ENCODE measurements at regions not wholly inside any gene's neighbourhood (a gene's known extent, or its start where the extent isn't known, plus 50 kb on each side); places are given as distances from the start of the nearest gene placed in this dataset.

DNA sequence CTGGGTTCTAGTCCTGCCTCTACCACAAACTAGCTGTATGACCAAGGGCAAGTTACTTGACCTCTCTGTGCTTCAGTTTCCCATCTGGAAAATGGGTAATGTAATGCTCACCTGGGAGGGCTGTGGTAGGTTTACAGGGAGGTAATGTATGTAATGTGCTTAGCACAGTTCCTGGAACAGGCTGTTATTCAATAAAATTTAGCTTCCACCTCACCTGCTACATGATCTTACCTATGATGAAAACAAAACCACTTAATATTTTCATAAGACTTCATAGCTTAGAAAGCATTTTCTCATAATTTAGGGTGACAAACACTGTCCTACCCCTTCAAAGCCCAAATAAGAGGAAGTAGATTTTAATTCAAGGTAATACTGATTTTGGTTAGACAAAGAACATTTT is 530.6 kb downstream of the FUT8 start:
- intact Hi-C loops (cut with DNase I, micrococcal nuclease) = no loop called here
- ATAC-seq (no peak), DNase-seq (no peak)

DNA sequence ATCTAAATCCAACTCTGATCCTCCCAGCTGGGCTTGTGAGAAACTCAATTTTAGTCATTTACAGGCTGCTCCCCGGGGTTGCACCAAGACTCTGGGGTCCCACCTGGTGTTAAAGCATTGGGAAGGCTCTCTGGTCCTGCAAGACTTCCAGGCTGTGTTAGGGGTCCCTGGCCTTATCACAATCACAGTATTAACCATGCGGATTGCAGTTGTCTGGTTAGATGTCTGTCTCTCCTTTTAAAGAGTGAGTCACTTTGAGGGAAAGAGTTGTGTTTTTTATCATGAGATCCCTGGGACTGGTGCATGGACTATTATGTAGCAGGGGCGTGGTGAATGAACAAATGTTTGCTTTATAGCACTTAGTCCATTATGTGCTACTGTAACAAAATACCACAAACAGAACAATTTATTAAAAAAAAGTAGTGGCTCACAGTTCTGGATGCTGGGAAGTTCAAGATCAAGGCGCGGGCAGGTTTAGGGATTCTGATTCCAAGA is 531.4 kb downstream of the FUT8 start:
- intact Hi-C loops (cut with DNase I, micrococcal nuclease) = no loop called here
- ATAC-seq (no peak), DNase-seq (no peak)

DNA sequence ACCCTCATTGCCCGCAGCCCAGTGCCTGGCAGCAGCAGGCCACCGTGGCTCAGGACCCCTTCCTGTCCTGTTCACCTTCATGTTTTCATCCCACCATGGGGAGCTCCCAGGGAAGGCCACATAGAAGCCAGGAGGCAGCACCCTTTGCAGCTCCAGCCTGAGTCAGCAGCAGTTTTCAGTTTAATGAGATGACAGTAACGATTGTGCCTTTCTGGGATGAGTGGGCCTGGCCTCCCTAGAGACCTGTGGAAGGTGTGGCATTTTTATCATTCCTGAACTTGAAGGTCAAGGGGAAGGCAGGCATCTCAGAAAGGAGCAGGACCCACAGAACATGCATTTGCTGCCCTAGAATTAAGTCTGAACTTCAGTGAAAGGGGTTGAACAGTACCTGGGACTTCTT is 532.8 kb downstream of the FUT8 start:
- intact Hi-C loops (cut with DNase I, micrococcal nuclease) = no loop called here
- ATAC-seq (no peak), DNase-seq (no peak)

DNA sequence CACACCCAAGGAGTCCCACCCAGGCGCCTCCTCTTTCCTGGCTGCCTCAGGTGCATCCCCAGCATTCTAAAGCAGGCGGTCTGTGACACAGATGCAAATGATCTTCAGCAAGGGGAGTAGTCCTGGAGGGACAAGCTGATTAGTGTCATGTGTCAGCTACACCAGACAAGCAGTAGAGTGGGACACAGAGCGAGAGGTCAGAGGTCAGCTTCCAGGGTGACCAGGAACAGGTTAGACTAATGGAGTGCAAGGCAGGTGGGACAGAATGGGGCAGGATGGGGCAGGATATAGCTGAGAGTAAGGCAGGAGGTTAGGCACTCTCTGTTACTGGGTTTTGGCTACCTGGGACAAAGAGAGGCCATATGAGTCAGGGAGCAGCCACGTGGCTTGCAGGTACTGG is 534.0 kb downstream of the FUT8 start:
- ATAC-seq (no peak), DNase-seq (no peak)
- intact Hi-C loops (cut with DNase I, micrococcal nuclease) = no loop called here

DNA sequence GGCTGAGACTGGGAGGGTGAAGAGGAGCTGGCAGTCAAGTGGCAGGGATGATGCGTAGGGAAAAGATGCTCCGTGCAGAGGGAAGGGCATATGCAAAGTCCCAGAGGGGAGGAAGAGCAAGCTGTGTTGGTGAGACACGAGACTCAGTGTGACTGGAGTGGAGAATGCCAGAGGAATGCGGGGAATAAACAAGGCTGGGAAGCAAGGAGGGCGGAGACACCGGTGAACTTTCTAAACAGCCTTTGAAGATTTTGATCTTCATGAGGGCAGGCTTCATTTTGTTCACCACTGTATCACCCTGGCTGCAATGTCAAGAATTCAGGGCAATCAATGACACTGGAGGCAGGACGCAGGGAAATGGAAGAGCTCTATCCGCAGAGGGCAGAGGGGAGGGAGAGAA is 535.8 kb downstream of the FUT8 start:
- no peak for DNase-seq
- intact Hi-C loops (cut with DNase I, micrococcal nuclease) = no loop called here
- ATAC-seq = no peak

DNA sequence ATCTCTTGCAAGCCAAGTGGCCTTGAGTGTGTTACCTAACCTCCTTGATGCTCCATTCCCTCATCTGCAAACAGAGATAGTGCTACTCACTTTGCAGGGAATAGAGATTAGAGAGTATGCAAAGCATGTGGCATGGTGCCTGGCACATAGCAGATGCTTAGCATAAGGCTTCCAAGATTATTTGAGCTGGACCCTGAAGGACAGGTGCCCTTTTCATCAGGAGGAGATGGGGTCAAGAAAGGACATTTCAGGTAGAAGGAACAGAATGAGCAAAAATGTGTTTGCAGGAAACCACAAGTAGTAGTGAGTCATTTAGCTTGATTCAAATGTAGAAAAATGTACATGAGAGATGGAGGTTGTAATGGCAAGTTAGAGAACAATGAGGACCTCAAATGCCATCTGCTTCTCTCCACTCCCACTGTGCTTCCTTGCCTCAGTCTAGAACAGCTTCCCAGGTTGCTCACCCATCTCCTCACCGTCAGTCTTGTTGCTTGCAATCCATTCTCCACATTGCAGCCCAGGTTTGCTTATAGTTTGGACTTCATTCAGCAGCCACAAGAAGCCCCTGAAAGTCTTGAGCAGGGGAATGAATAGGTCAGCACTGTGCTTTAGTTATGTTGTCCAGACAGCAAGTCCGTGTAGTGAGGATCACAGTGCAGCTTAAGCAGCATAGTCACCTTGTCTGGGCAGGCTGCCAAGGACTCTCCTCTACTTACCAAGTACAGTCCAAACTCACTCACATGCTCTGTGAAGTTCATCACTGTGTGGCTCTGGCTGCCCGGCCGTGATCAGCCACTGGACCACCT is 536.3 kb upstream of the CCDC196 start:
- DNase-seq = peak in 1 of 2 donors; percentile 61
- intact Hi-C loops (cut with DNase I, micrococcal nuclease) = no loop called here
- ATAC-seq = peak; percentile 40

DNA sequence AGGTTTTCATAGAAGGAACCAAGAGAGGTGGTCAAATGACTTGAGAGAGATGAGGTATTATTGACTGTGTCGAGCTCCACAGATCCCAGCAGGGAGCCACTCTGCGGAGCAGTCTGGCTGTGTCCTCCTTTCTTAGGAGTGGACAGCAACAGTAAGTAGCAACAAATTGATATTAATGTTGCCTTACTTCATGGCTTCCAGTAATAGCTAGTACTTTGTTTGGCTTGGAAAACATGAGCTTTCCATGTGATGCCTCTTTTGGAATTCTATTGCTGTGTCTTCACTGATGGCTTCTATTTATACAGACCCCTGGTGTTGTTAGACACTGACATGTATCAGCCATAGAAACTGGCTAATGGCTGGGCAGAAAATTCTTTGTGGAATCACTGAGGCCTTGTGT is 531.2 kb upstream of the CCDC196 start:
- ATAC-seq (no peak), DNase-seq (no peak)
- intact Hi-C loops (cut with DNase I, micrococcal nuclease) = no loop called here

DNA sequence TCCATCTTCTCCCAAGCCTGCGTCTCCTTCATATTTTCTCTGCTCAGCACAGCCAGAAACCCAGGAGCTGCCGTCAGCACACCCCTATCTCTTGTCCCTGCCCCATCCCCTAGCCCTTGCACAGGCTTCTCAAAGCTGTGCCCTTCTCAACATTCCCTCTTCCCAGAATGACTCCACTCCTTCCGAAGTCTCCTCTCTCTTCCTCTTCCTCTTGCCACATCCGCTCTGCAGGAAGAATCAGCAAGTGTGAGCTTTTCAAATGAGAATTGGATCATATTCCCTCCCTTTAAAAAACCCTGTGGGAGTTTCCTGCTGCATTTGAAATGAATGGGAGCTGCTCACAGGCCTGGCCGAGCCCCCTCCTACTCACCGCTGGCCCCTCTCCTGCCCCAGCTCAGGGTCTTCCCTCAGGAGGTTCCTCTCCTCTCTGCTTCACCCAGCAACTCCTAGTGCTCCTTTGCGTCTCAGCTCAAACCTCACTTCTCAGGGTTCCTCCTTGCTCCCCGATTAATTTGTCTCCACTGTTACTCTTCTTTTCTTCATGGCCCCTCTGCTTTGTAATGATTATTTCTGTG is 528.5 kb upstream of the CCDC196 start:
- ATAC-seq (no peak), DNase-seq (no peak)
- intact Hi-C loops (cut with DNase I, micrococcal nuclease) = no loop called here

DNA sequence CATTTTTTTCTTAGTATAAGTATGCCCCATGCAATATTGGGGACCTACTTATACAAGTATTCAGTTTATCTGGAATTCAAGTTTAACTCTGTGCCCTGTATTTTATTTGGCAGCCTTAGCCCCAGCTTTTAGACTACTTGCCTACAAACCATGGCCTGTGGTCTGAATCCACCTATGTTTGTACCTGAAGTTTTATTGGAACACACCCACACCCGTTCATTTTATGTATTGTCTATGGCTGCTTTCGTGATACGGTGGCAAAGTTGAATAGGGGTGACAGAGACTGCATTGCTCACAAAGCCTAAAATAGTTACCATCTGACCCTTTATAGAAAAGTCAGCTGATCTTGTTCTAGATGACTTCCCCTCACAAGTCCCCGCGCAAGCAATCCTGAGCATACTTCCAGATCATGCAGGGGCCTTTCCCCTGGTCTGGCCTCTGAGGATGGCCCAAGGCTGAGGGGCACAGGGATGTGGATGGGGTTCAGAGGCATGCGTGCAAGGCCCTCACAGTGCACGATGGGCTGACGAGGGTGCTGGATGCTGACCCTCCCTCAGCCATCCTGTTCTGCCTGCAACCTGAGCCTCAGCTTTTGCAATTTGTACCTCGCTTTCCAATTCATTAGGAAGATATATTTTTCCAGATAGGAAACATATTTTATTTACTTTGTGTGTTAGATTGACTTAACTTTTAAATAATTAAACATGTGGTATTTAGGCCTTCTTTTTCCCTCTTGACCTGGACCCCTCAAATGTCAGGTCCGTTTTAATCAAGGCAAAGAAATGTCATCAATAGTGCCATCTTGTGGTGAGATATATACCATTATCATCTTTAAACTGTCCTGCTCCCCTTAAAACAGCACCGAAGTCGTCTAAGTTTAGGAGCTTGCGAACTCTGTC is 527.3 kb upstream of the CCDC196 start:
- ATAC-seq (peak; percentile 90), DNase-seq (peak; percentile 12 to 27)
- intact Hi-C loops (cut with DNase I, micrococcal nuclease) = no loop called here

DNA sequence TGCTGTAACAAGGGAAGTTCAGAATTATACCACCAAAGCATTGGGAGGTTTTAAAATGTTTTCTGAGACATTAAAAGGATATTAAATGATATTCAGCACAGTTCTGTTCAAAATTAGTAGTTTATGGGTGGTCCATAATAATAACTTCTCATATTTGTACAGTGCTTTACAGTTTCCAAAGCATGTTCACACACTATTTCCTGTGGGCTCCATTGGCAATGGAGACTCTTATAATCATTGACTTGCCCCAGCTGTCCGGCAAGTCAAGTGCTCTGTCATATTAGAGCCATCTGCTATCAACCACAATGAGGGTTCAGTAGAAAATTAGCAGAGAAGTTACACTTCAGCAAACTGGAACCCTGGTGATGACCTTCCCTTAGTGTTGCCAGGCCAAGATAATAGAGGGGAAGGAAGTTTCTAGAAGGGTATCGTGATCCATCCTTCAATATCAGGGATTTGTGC is 526.6 kb upstream of the CCDC196 start:
- DNase-seq = no peak
- intact Hi-C loops (cut with DNase I, micrococcal nuclease) = loop anchor here in 1 of 2 donors (5.0 kb wide), 1 partner anchor 797 kb away; no protein-coding TSS in a partner anchor

DNA sequence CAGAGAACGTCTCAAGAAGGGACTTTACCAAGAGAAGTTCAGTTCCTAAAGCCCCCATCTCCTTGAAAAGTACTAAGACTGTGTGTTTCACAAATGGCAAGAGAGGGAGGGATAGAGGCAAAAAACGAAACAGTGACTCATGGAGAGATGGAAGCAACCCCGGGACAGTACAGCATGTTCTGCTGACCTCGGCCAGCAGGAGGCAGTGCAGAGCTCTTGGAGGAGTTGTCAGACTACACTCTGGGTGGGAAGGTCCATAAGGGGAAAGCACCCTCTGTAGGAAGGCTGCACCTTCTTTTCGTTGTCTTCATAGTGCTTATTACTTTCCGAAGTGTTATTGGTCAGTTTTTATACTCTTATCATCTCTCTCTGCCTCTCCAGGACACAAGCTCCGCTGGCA is 525.2 kb upstream of the CCDC196 start:
- peak; percentile 72 for ATAC-seq
- intact Hi-C loops (cut with DNase I, micrococcal nuclease) = loop anchor here in 1 of 2 donors (5.0 kb wide), 1 partner anchor 799 kb away; no protein-coding TSS in a partner anchor
- DNase-seq = peak in 1 of 2 donors; percentile 70

More for the DNA sequence above, 526.6 kb upstream of the CCDC196 start:
- ATAC-seq = no peak

DNA sequence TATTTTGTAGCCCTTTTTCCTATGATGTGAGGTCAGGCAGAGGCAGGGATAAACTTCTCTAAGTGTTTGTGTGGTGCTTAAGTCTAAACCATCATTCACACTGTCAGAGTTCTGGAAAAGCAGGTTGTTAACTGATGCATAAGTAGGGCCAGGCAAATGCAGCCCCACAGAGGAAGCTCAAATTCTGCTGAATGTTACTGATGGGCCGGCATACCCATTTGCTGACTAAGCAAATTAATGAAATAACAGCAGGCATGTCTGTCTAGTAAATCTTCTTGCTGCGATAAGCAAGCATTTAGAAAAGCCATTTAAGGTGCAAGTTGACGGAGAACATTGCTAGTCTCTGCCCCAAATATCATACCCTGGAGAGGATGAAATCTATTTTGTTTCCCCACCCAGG is 523.2 kb upstream of the CCDC196 start:
- ATAC-seq (no peak), DNase-seq (no peak)
- intact Hi-C loops (cut with DNase I, micrococcal nuclease) = loop anchor here in 1 of 2 donors (5.0 kb wide), 1 partner anchor 801 kb away; no protein-coding TSS in a partner anchor

DNA sequence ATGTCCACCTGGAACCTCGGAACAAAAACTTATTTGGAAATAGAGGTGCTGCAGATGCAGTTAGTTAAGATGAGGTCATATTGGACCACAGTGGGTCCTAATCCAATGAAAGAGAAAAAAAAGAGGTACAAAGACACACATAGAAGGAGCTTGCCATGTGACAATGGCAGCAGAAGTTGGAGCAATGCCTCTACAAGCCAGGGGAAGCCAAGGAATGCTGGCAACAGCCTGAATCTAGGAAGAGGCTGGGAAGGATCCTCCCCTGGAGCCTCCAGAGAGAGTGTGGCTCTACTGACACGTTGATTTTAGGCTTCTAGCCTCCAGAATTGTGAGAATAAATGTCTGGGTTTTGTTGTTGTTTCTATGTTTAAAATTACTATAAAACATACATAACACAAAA is 521.8 kb upstream of the CCDC196 start:
- intact Hi-C loops (cut with DNase I, micrococcal nuclease) = loop anchor here in 1 of 2 donors (5.0 kb wide), 1 partner anchor 802 kb away; no protein-coding TSS in a partner anchor
- DNase-seq (no peak), ATAC-seq (no peak)

DNA sequence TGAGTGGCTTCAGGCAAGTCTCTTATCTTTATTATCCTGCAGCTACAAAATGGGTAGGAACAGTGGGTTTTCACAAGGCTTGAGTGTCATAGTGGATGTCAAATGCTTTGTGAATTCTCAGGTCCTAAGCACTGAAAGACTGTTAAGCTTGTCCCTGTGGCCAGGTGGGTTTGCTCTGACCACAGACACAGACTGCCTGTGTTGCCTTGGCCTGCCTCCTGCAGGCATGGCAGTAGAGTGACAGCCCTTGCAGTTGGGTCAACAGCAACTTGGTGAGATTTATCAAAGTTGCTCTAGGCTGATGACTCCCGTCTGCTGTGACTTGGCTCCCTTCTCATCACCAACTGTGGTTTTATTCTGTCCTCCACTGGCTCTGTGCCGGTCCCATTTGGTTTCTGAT is 520.0 kb upstream of the CCDC196 start:
- intact Hi-C loops (cut with DNase I, micrococcal nuclease) = no loop called here
- ATAC-seq = no peak
- no peak for DNase-seq

DNA sequence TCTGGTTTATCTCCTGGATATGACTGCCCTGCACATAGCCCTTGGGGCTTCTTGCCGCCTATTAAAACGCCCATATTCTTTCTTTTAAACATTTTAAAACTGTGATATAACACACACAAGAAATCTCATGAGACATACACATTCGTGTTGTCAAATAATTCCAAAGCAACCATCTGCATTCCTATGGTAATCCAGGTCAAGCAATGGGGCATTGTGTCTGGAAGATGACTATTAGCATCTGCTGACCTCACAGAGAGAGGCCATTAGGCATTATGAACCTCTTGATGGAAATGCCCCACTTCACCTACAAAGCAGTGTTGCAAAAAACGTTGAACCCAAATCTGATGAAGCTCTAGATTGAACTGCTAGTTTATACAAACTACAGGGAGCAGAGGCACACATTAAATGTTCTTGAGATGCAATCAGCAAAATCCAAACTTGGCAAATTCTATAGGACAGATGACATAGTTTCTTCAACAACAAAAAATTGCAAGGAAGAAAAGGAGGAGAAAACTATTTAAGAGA is 513.8 kb upstream of the CCDC196 start:
- intact Hi-C loops (cut with DNase I, micrococcal nuclease) = no loop called here
- ATAC-seq (no peak), DNase-seq (no peak)

DNA sequence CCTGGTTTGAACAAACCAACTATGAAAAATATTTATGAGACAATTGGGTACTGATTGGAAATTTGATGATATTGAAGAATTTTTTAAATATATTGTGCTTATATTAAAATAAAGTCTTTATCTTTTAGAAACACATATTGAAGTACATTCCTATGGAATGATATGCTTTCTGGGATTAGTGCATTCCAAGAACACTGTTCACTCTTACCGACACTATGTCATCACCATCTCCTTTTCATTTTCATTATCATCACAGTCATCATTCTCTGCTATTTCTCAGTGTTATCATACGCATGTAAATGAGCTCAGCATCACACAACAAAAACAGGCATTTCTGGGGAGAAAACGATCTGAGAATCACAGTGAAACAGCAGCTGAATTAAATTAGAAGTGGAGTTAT is 513.3 kb upstream of the CCDC196 start:
- intact Hi-C loops (cut with DNase I, micrococcal nuclease) = no loop called here
- ATAC-seq (no peak), DNase-seq (no peak)

DNA sequence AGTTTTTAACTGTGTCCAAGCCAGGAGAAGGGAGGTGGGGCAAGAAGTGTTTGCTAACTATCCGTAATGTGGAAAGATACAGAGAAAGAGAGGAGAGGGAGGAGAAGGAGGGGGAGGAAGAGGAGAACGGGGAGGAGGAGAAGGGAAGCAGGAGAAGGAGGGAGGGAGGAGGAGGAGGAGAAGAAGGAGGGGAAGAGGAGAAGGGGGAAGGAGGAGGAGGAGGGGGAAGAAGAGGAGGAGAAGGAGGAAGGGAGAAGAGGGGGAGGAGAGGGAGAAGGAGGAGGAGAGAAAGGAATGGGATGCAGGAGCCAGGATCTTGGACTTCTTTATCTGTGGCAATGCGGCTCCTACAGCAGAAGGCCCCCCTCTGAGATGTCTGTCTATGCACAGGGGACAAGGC is 510.3 kb upstream of the CCDC196 start:
- DNase-seq = no peak
- ATAC-seq = no peak
- intact Hi-C loops (cut with DNase I, micrococcal nuclease) = no loop called here

DNA sequence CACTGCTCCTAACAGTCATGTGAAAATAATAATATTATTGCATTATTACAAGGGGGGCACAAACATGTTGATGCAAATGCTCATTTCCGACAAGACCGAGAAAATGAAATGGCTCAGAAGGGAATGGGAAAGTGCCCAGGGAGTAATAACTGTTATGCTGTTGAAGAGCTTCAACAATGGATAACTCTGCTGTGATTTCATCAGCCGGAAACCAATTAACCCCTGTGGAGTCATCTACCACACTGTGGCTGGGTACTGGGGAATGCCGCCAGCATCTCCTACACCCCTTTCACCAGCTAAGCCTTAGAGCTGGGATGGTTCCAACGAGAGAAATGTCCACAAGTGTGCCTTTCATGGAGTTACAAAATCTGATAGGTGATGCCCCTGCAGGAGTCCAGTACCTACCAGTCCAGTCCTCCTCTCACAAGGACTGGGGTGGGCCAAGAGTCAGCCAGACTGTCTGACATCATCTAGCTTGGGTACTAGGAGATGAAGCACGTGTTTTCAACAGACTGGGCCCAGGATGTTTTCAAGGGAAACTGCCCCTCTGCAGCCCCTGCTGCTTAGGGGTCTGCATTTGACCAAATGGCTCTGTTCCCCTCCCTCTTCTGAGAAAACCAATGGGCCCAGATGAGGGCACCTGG is 509.3 kb upstream of the CCDC196 start:
- ATAC-seq (no peak), DNase-seq (no peak)
- intact Hi-C loops (cut with DNase I, micrococcal nuclease) = no loop called here

Measured in left colon (tissue), 2 donors.